GM12873 (cell line): ENCODE measurements at regions not wholly inside any gene's neighbourhood (a gene's known extent, or its start where the extent isn't known, plus 50 kb on each side); places are given as distances from the start of the nearest gene placed in this dataset.

Experiments
- CTCF ChIP-seq: IDR thresholded peaks from 2 replicates; pipeline ENCODE4 v1.5.1; 2012; ENCODE audit warnings: low read depth, mild to moderate bottlenecking, moderate library complexity, low read length, control low read depth; ENCODE audit not compliant: insufficient read depth; ENCODE audit errors: missing control alignments

GRCh38 chr5:96023518-96023917 is 61.9 kb upstream of the ELL2 start:
- no peak for TF ChIP-seq CTCF

GRCh38 chr5:96022971-96023370 is 61.3 kb upstream of the ELL2 start:
- TF ChIP-seq CTCF, result no peak

- TF ChIP-seq CTCF, result no peak
Observed at GRCh38 chr5:96017951-96018350, 56.3 kb upstream of the ELL2 start.

- TF ChIP-seq CTCF, result no peak
Observed at GRCh38 chr5:96016216-96016615, 54.6 kb upstream of the ELL2 start.

- no peak for TF ChIP-seq CTCF
Observed at GRCh38 chr5:96015709-96016108, 54.1 kb upstream of the ELL2 start.

GRCh38 chr5:96014395-96014794 is 52.7 kb upstream of the ELL2 start:
- TF ChIP-seq CTCF, result no peak

- no peak for TF ChIP-seq CTCF
Observed at GRCh38 chr5:96013254-96013653, 51.6 kb upstream of the ELL2 start.
